T-helper 9 cell (primary cell): ENCODE measurements at regions not wholly inside any gene's neighbourhood (a gene's known extent, or its start where the extent isn't known, plus 50 kb on each side); places are given as distances from the start of the nearest gene placed in this dataset.
"Not testable (repeated sequence)": the region's sequence is repeated elsewhere in the genome, so short reads cannot be mapped to it uniquely, and the experiment has no call there.

Source experiments
- DNase-seq: peaks from one replicate; pipeline ENCODE4 v3.0.0-alpha.2; 2020

GRCh38 chr16:86218479-86219170 is 291.7 kb upstream of the FOXF1 start:
- DNase-seq = no peak

- no peak for DNase-seq
Measured at GRCh38 chr16:86219655-86220445, 290.5 kb upstream of the FOXF1 start.

GRCh38 chr16:86220561-86220960 is 289.8 kb upstream of the FOXF1 start:
- DNase-seq = no peak

GRCh38 chr16:86221085-86221484 is 289.2 kb upstream of the FOXF1 start:
- DNase-seq = no peak

GRCh38 chr16:86222547-86222946 is 287.8 kb upstream of the FOXF1 start:
- DNase-seq = no peak

- DNase-seq = no peak
Measured at GRCh38 chr16:86222965-86223551, 287.3 kb upstream of the FOXF1 start.

- no peak for DNase-seq
Measured at GRCh38 chr16:86224126-86224525, 286.2 kb upstream of the FOXF1 start.

GRCh38 chr16:86224629-86225028 is 285.7 kb upstream of the FOXF1 start:
- DNase-seq = no peak

- DNase-seq = no peak
Measured at GRCh38 chr16:86225905-86226371, 284.4 kb upstream of the FOXF1 start.

- DNase-seq = no peak
Measured at GRCh38 chr16:86227041-86227440, 283.3 kb upstream of the FOXF1 start.

- no peak for DNase-seq
Measured at GRCh38 chr16:86227801-86228200, 282.5 kb upstream of the FOXF1 start.

- DNase-seq = no peak
Measured at GRCh38 chr16:86228713-86229112, 281.6 kb upstream of the FOXF1 start.

- DNase-seq = no peak
Measured at GRCh38 chr16:86229283-86229682, 281.0 kb upstream of the FOXF1 start.

- DNase-seq = no peak
Measured at GRCh38 chr16:86229866-86230656, 280.3 kb upstream of the FOXF1 start.

- DNase-seq = no peak
Measured at GRCh38 chr16:86231321-86231995, 278.9 kb upstream of the FOXF1 start.

GRCh38 chr16:86231996-86232350 is 278.4 kb upstream of the FOXF1 start:
- no peak for DNase-seq

GRCh38 chr16:86232496-86232895 is 277.8 kb upstream of the FOXF1 start:
- no peak for DNase-seq

- not testable (repeated sequence) for DNase-seq
Measured at GRCh38 chr16:86233506-86233905, 276.8 kb upstream of the FOXF1 start.

GRCh38 chr16:86239381-86239780 is 270.9 kb upstream of the FOXF1 start:
- no peak for DNase-seq

GRCh38 chr16:86240716-86241363 is 269.5 kb upstream of the FOXF1 start:
- DNase-seq = no peak

GRCh38 chr16:86241681-86242080 is 268.6 kb upstream of the FOXF1 start:
- DNase-seq = no peak
